Vagina (tissue), 2 donors: ENCODE measurements at regions not wholly inside any gene's neighbourhood (a gene's known extent, or its start where the extent isn't known, plus 50 kb on each side); places are given as distances from the start of the nearest gene placed in this dataset.
"Not testable (repeated sequence)": the region's sequence is repeated elsewhere in the genome, so short reads cannot be mapped to it uniquely, and the experiment has no call there.

Source experiments
- DNase-seq, 2 donors: peaks; one replicate each; pipeline ENCODE4 v3.0.0-alpha.2; 2017; ENCODE audit errors: extremely low spot score in 2 of 2
- H3K27ac ChIP-seq: fragments of 200-600 bp; sonication (generic); one replicate; pipeline ENCODE4 v1.5.1; 2019
- H3K27me3 ChIP-seq: fragments of 200-600 bp; sonication (generic); one replicate; pipeline ENCODE4 v1.5.1; 2019
- H3K36me3 ChIP-seq, 2 donors: fragments of 200-600 bp; sonication (generic); one replicate each; pipeline ENCODE4 v1.5.1; 2017 to 2019
- H3K4me1 ChIP-seq: fragments of 200-600 bp; sonication (generic); one replicate; pipeline ENCODE4 v1.5.1; 2019
- H3K4me3 ChIP-seq, 2 donors: fragments of 200-600 bp; sonication (generic); 1 replicate in 1 of 2; 2 replicates in 1 of 2; pipeline ENCODE4 v1.5.1; 2016 to 2019
- H3K9me3 ChIP-seq: fragments of 200-600 bp; sonication (generic); one replicate; pipeline ENCODE4 v1.5.1; 2019
- CTCF ChIP-seq, 3 experiments: fragments of 450-650 bp in 2 of 3; fragments of 200-600 bp in 1 of 3; sonication (generic) in 1 of 3; IDR thresholded peaks; one replicate each; pipeline ENCODE4 v1.5.1; 2017 to 2019; ENCODE audit warnings: antibody characterized with exemption in 3 of 3, mild to moderate bottlenecking in 2 of 3, moderate library complexity in 2 of 3
- POLR2A ChIP-seq, 2 donors: fragments of 450-650 bp; IDR thresholded peaks; one replicate each; pipeline ENCODE4 v1.6.1; 2017; ENCODE audit warnings: antibody characterized with exemption in 2 of 2, mild to moderate bottlenecking in 2 of 2, moderate library complexity in 2 of 2
- POLR2AphosphoS5 ChIP-seq, 2 donors: sonication (generic); formaldehyde crosslinking; IDR thresholded peaks; one replicate each; pipeline ENCODE4 v1.9.0; 2017; ENCODE audit warnings: antibody characterized with exemption in 2 of 2, mild to moderate bottlenecking in 2 of 2, low read depth in 1 of 2; ENCODE audit not compliant: insufficient read depth in 1 of 2
- intact Hi-C: fragments of 100-400 bp; cut with DNase I; formaldehyde crosslinking; loops from one replicate; pipeline ENCODE4 v1.15.1; 2023

GRCh38 chr7:67301667-67302066, 305.0 kb downstream of the TYW1 start:
- peaks cover 0 to 2% of the 10 kb centered on the region in 2 donors for H3K36me3 ChIP-seq

GRCh38 chr7:67302113-67303039, 305.7 kb downstream of the TYW1 start:
- TF ChIP-seq POLR2A (IDR thresholded peaks at IDR 0.05) (peak in 1 of 2 donors; percentile 55), POLR2AphosphoS5 (IDR thresholded peaks at IDR 0.05; ENCODE audit: insufficient read depth in 1 of 2, low read depth in 1 of 2) (peak; percentile 40 to 86), CTCF (IDR thresholded peaks at IDR 0.05) (peak in 2 of 3 experiments; percentile 33 to 47)
- peaks cover 12% of the 10 kb centered on the region for H3K4me1 ChIP-seq
- H3K9me3 ChIP-seq, result no peaks in the 10 kb centered on the region
- DNase-seq, result peak; percentile 98 to 99
- H3K27ac ChIP-seq, result peak overlapping the region; percentile 90
- intact Hi-C loops, result no loop called here
- H3K36me3 ChIP-seq, result peaks cover 0 to 9% of the 10 kb centered on the region in 2 donors
- H3K27me3 ChIP-seq, result no peaks in the 10 kb centered on the region
- H3K4me3 ChIP-seq, result peak overlapping the region; percentile 86 to 87

More at GRCh38 chr7:67301667-67302066, 305.0 kb downstream of the TYW1 start:
- Histone ChIP-seq H3K4me1 (peaks cover 12% of the 10 kb centered on the region), H3K27ac (peak overlapping the region; percentile 90), H3K9me3 (no peaks in the 10 kb centered on the region), H3K4me3 (peak overlapping the region; percentile 51 to 87), H3K27me3 (no peaks in the 10 kb centered on the region)
- TF ChIP-seq CTCF (IDR thresholded peaks at IDR 0.05) (no peak), POLR2AphosphoS5 (IDR thresholded peaks at IDR 0.05; ENCODE audit: insufficient read depth in 1 of 2, low read depth in 1 of 2) (no peak), POLR2A (IDR thresholded peaks at IDR 0.05) (no peak)
- no peak for DNase-seq
- intact Hi-C loops, result no loop called here

- H3K27ac ChIP-seq, intact Hi-C loops, H3K4me3 ChIP-seq, H3K9me3 ChIP-seq, DNase-seq, H3K27me3 ChIP-seq: not testable (repeated sequence)
- H3K36me3 ChIP-seq, result peaks cover 0 to 29% of the 10 kb centered on the region in 2 donors
- peaks cover 12% of the 10 kb centered on the region for H3K4me1 ChIP-seq
Observed at GRCh38 chr7:67304846-67305245, 308.2 kb downstream of the TYW1 start.

GRCh38 chr7:67306331-67306730, 309.7 kb downstream of the TYW1 start:
- no peaks in the 10 kb centered on the region for H3K9me3 ChIP-seq
- H3K4me3 ChIP-seq, result no peak overlapping the region
- peaks cover 0 to 41% of the 10 kb centered on the region in 2 donors for H3K36me3 ChIP-seq
- no peak overlapping the region for H3K27ac ChIP-seq
- intact Hi-C loops, result no loop called here
- DNase-seq, result no peak
- H3K4me1 ChIP-seq, result peaks cover 8% of the 10 kb centered on the region
- TF ChIP-seq POLR2AphosphoS5 (IDR thresholded peaks at IDR 0.05; ENCODE audit: insufficient read depth in 1 of 2, low read depth in 1 of 2) (no peak), CTCF (IDR thresholded peaks at IDR 0.05) (no peak), POLR2A (IDR thresholded peaks at IDR 0.05) (no peak)
- no peaks in the 10 kb centered on the region for H3K27me3 ChIP-seq

- no peak for TF ChIP-seq POLR2A (IDR thresholded peaks at IDR 0.05)
- TF ChIP-seq CTCF (IDR thresholded peaks at IDR 0.05), result no peak
- no peak for TF ChIP-seq POLR2AphosphoS5 (IDR thresholded peaks at IDR 0.05; ENCODE audit: insufficient read depth in 1 of 2, low read depth in 1 of 2)
- H3K27me3 ChIP-seq, result no peaks in the 10 kb centered on the region
- H3K9me3 ChIP-seq, result no peaks in the 10 kb centered on the region
- DNase-seq, result no peak
- H3K27ac ChIP-seq, result no peak overlapping the region
- peaks cover 3 to 60% of the 10 kb centered on the region in 2 donors for H3K36me3 ChIP-seq
- intact Hi-C loops, result no loop called here
- H3K4me3 ChIP-seq, result no peak overlapping the region
- H3K4me1 ChIP-seq, result no peaks in the 10 kb centered on the region
Observed at GRCh38 chr7:67309764-67310549, 313.3 kb downstream of the TYW1 start.
